Mesendoderm (in vitro differentiated cells): ENCODE measurements at regions not wholly inside any gene's neighbourhood (a gene's known extent, or its start where the extent isn't known, plus 50 kb on each side); places are given as distances from the start of the nearest gene placed in this dataset.

Source experiments
- DNase-seq: peaks from one replicate; pipeline ENCODE4 v3.0.0; 2013
- H2AK5ac ChIP-seq: 2 replicates; pipeline ENCODE4 v1.6.1; 2013; ENCODE audit warnings: low read length, inconsistent platforms
- H2BK120ac ChIP-seq: 2 replicates; pipeline ENCODE4 v1.6.1; 2013; ENCODE audit warnings: low read depth, mild to moderate bottlenecking, low read length, moderate library complexity, mixed read lengths
- H2BK15ac ChIP-seq: replicated peaks from 2 replicates; pipeline ENCODE4 v1.6.1; 2013; ENCODE audit warnings: low read depth, mild to moderate bottlenecking, moderate library complexity
- H2BK5ac ChIP-seq: 2 replicates; pipeline ENCODE4 v1.6.1; 2013; ENCODE audit warnings: low read length, inconsistent platforms
- H3K18ac ChIP-seq: 2 replicates; pipeline ENCODE4 v1.6.1; 2013; ENCODE audit warnings: mild to moderate bottlenecking, low read length, mixed read lengths
- H3K23ac ChIP-seq: one replicate; pipeline ENCODE4 v1.6.1; 2013; ENCODE audit warnings: low read length
- H3K27ac ChIP-seq: 2 replicates; pipeline ENCODE4 v1.5.1; 2013; ENCODE audit warnings: low read depth, mild to moderate bottlenecking, inconsistent platforms, low read length, moderate library complexity
- H3K27me3 ChIP-seq: 2 replicates; pipeline ENCODE4 v1.6.1; 2013; ENCODE audit warnings: low read length, control low read depth, mild to moderate bottlenecking, inconsistent platforms; ENCODE audit not compliant: insufficient read depth, poor library complexity
- H3K36me3 ChIP-seq: 2 replicates; pipeline ENCODE4 v1.6.1; 2013; ENCODE audit warnings: low read length, inconsistent platforms; ENCODE audit not compliant: control insufficient read depth, insufficient read depth
- H3K4ac ChIP-seq: one replicate; pipeline ENCODE4 v1.6.1; 2013; ENCODE audit warnings: low read depth, mild to moderate bottlenecking, low read length, moderate library complexity
- H3K4me1 ChIP-seq: 2 replicates; pipeline ENCODE4 v1.6.1; 2013; ENCODE audit warnings: low read depth, low read length, inconsistent platforms; ENCODE audit not compliant: control insufficient read depth
- H3K4me2 ChIP-seq: 2 replicates; pipeline ENCODE4 v1.6.1; 2013; ENCODE audit warnings: low read length
- H3K4me3 ChIP-seq: 2 replicates; pipeline ENCODE4 v1.5.1; 2013; ENCODE audit warnings: mild to moderate bottlenecking, low read length
- H3K56ac ChIP-seq: one replicate; pipeline ENCODE4 v1.6.1; 2013; ENCODE audit warnings: low read length
- H3K79me1 ChIP-seq: 2 replicates; pipeline ENCODE4 v1.6.1; 2013; ENCODE audit warnings: low read length, inconsistent platforms
- H3K79me2 ChIP-seq: 2 replicates; pipeline ENCODE4 v1.6.1; 2013; ENCODE audit warnings: mild to moderate bottlenecking, low read length; ENCODE audit not compliant: control insufficient read depth, insufficient read depth
- H3K9ac ChIP-seq: 2 replicates; pipeline ENCODE4 v1.6.1; 2013; ENCODE audit warnings: low read length, inconsistent platforms
- H4K5ac ChIP-seq: one replicate; pipeline ENCODE4 v1.6.1; 2013; ENCODE audit warnings: low read length
- H4K8ac ChIP-seq: one replicate; pipeline ENCODE4 v1.6.1; 2013; ENCODE audit warnings: low read depth, mild to moderate bottlenecking, control low read depth, low read length, moderate library complexity
- WGBS: extraction: QIAGEN DNeasy Blood & Tissue Kit; methylation state at CpG from one replicate; pipeline ENCODE4 v1.1.7; 2013; ENCODE audit warnings: low lambda C conversion rate, missing lambda C conversion rate; ENCODE audit not compliant: insufficient coverage; ENCODE audit errors: extremely low coverage; 5-methylcytosine and 5-hydroxymethylcytosine counted together

- WGBS = no CpG with 5 or more reads among the region's 4 CpGs
- Histone ChIP-seq H3K4me2 (no peak overlapping the region), H3K4me1 (no peaks in the 10 kb centered on the region), H3K27me3 (no peaks in the 10 kb centered on the region), H3K23ac (no peak overlapping the region), H3K4ac (no peak overlapping the region), H3K79me2 (no peaks in the 10 kb centered on the region), H4K5ac (no peak overlapping the region), H3K36me3 (no peaks in the 10 kb centered on the region), H3K56ac (no peak overlapping the region), H2BK120ac (no peak overlapping the region), H3K79me1 (no peaks in the 10 kb centered on the region), H3K9ac (no peak overlapping the region), H3K27ac (no peak overlapping the region), H4K8ac (no peak overlapping the region), H3K18ac (no peak overlapping the region), H2AK5ac (no peak overlapping the region), H3K4me3 (no peak overlapping the region), H2BK15ac (no peak overlapping the region), H2BK5ac (no peak overlapping the region)
- no peak for DNase-seq
Observed at GRCh38 chr15:37361621-37362020, 261.3 kb upstream of the MEIS2 start.

GRCh38 chr15:37362414-37362813 is 262.1 kb upstream of the MEIS2 start:
- Histone ChIP-seq H3K79me1 (no peaks in the 10 kb centered on the region), H3K36me3 (no peaks in the 10 kb centered on the region), H4K8ac (no peak overlapping the region), H3K9ac (no peak overlapping the region), H3K4me2 (no peak overlapping the region), H3K4me1 (no peaks in the 10 kb centered on the region), H3K4ac (no peak overlapping the region), H3K18ac (no peak overlapping the region), H3K56ac (no peak overlapping the region), H3K27ac (no peak overlapping the region), H4K5ac (no peak overlapping the region), H2AK5ac (no peak overlapping the region), H2BK5ac (no peak overlapping the region), H2BK120ac (no peak overlapping the region), H3K27me3 (no peaks in the 10 kb centered on the region), H3K23ac (no peak overlapping the region), H3K4me3 (no peak overlapping the region), H3K79me2 (no peaks in the 10 kb centered on the region), H2BK15ac (no peak overlapping the region)
- WGBS = no CpG with 5 or more reads among the region's 3 CpGs
- no peak for DNase-seq

- no CpG with 5 or more reads among the region's 4 CpGs for WGBS
- Histone ChIP-seq H3K9ac (no peak overlapping the region), H3K4me3 (no peak overlapping the region), H3K18ac (no peak overlapping the region), H3K27me3 (no peaks in the 10 kb centered on the region), H4K5ac (no peak overlapping the region), H3K27ac (no peak overlapping the region), H3K4me1 (no peaks in the 10 kb centered on the region), H2BK120ac (no peak overlapping the region), H3K23ac (no peak overlapping the region), H3K79me1 (no peaks in the 10 kb centered on the region), H2BK15ac (no peak overlapping the region), H4K8ac (no peak overlapping the region), H3K4ac (no peak overlapping the region), H3K79me2 (no peaks in the 10 kb centered on the region), H3K4me2 (no peak overlapping the region), H2AK5ac (no peak overlapping the region), H2BK5ac (no peak overlapping the region), H3K36me3 (no peaks in the 10 kb centered on the region), H3K56ac (no peak overlapping the region)
- DNase-seq = no peak
Observed at GRCh38 chr15:37368961-37369360, 268.6 kb upstream of the MEIS2 start.

GRCh38 chr15:37370941-37371340 is 270.6 kb upstream of the MEIS2 start:
- Histone ChIP-seq H3K18ac (no peak overlapping the region), H3K4me3 (no peak overlapping the region), H3K9ac (no peak overlapping the region), H3K79me1 (no peaks in the 10 kb centered on the region), H3K79me2 (no peaks in the 10 kb centered on the region), H3K4me1 (no peaks in the 10 kb centered on the region), H3K56ac (no peak overlapping the region), H4K5ac (no peak overlapping the region), H2BK15ac (no peak overlapping the region), H3K23ac (no peak overlapping the region), H3K4me2 (no peak overlapping the region), H3K27me3 (no peaks in the 10 kb centered on the region), H3K4ac (no peak overlapping the region), H3K27ac (no peak overlapping the region), H2BK5ac (no peak overlapping the region), H4K8ac (no peak overlapping the region), H2BK120ac (no peak overlapping the region), H3K36me3 (no peaks in the 10 kb centered on the region), H2AK5ac (no peak overlapping the region)
- WGBS = no CpG with 5 or more reads among the region's 2 CpGs
- DNase-seq = no peak

GRCh38 chr15:37372064-37372463 is 271.7 kb upstream of the MEIS2 start:
- Histone ChIP-seq H3K4ac (no peak overlapping the region), H3K36me3 (no peaks in the 10 kb centered on the region), H3K79me1 (no peaks in the 10 kb centered on the region), H3K79me2 (no peaks in the 10 kb centered on the region), H2AK5ac (no peak overlapping the region), H3K4me3 (no peak overlapping the region), H3K27me3 (no peaks in the 10 kb centered on the region), H3K27ac (no peak overlapping the region), H3K56ac (no peak overlapping the region), H4K5ac (no peak overlapping the region), H2BK15ac (no peak overlapping the region), H4K8ac (no peak overlapping the region), H3K4me2 (no peak overlapping the region), H3K9ac (no peak overlapping the region), H3K4me1 (no peaks in the 10 kb centered on the region), H2BK120ac (no peak overlapping the region), H3K18ac (no peak overlapping the region), H2BK5ac (no peak overlapping the region), H3K23ac (no peak overlapping the region)
- WGBS = no CpG with 5 or more reads among the region's 6 CpGs
- DNase-seq = no peak

- no peak overlapping the region for H3K4me2 ChIP-seq
- no peak overlapping the region for H3K27ac ChIP-seq
- no peak overlapping the region for H3K4ac ChIP-seq
- H2BK5ac ChIP-seq = no peak overlapping the region
- no peak overlapping the region for H4K8ac ChIP-seq
- no peaks in the 10 kb centered on the region for H3K4me1 ChIP-seq
- H3K79me2 ChIP-seq = no peaks in the 10 kb centered on the region
- no peak overlapping the region for H3K9ac ChIP-seq
- no peak overlapping the region for H2BK15ac ChIP-seq
- no peaks in the 10 kb centered on the region for H3K27me3 ChIP-seq
- no peak overlapping the region for H2AK5ac ChIP-seq
- no peak overlapping the region for H3K56ac ChIP-seq
- no peaks in the 10 kb centered on the region for H3K79me1 ChIP-seq
- DNase-seq = peak; percentile 10
- H3K36me3 ChIP-seq = no peaks in the 10 kb centered on the region
- no peak overlapping the region for H3K18ac ChIP-seq
- H3K23ac ChIP-seq = no peak overlapping the region
- no CpG with 5 or more reads among the region's 3 CpGs for WGBS
- no peak overlapping the region for H4K5ac ChIP-seq
- H2BK120ac ChIP-seq = no peak overlapping the region
- H3K4me3 ChIP-seq = no peak overlapping the region
Observed at GRCh38 chr15:37375519-37375918, 275.2 kb upstream of the MEIS2 start.
